GM18873 (cell line): ENCODE measurements at regions not wholly inside any gene's neighbourhood (a gene's known extent, or its start where the extent isn't known, plus 50 kb on each side); places are given as distances from the start of the nearest gene placed in this dataset.

Experiments
- ATAC-seq: cut with Tn5 transposase; IDR thresholded peaks from one replicate; pipeline ENCODE4 v1.9.1; 2021; ENCODE audit warnings: mild to moderate bottlenecking, moderate library complexity, moderate number of reproducible peaks; ENCODE audit not compliant: unreplicated experiment, low FRiP score

DNA sequence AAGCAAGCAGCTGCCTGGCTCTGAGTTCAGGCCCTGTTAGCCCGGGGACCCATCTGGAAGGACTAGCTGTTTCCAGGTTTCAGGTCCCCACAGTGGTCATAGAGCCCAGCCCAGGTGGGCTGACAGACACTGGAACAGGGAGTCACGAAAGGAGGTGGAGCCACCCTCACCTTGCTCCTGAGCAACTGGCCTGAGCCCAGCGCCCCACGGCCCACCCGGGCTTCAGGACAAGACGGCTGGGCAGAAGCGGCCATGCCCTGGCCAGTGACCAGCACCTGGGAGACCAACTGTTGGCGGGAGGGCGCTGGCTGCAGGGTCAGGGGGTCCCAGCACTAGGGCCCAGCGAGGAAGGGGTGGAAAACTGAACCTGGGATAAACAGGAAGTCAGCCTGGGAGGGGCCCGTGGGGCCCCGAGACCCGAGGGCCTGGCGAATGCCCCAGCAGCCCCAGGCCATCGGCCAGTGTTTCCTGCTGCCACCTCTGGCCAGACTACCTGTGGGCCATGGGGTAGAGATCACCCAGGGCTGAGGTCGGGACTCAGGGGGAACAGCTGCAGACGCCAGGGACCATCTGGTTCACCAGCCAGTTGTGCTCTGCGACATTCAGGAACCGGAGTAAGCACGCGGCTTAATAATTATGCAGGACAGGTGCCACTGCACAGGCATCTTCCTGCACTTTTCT lies 282.1 kb upstream of the PPP2R2D start:
- no peak for ATAC-seq

DNA sequence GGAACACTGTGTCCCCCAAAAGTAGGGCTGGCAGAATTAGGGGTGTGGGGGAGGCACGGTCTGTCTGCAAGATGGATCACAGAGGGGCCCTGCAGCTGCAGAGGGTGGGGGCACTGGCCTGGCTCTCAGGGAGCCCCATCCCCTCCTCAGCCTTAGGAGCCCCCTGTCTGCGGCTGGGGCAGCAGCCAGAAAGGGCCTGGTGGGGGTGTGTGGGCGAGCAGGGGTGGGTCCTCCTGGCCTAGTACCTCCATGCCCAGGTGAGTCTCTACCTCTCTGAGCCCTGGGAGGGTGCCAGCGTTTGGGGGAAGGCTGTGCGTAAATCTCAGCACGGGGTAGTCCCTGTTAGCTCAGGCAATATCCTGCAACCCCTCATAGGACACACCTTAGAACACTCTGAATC lies 280.5 kb upstream of the PPP2R2D start:
- ATAC-seq = no peak

DNA sequence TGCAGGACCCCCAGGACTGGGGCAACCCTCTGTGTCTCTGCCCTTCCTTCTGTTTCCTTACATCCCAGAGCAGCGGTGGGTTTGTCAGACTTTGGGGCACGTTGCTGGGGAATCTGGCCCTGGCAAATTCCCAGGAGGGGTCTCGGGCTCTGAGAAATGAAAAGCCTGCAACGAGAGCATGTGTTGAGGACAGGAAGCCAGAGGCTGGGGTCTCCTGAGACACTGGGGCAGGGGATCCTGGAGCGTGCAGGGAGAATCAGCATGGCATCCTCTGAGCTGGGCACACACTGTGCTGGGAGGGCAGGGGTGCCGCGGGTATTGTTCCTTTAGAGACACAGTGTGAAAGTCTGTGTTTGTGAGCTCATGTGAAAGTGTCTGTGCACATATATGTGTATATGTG lies 279.9 kb upstream of the PPP2R2D start:
- no peak for ATAC-seq

DNA sequence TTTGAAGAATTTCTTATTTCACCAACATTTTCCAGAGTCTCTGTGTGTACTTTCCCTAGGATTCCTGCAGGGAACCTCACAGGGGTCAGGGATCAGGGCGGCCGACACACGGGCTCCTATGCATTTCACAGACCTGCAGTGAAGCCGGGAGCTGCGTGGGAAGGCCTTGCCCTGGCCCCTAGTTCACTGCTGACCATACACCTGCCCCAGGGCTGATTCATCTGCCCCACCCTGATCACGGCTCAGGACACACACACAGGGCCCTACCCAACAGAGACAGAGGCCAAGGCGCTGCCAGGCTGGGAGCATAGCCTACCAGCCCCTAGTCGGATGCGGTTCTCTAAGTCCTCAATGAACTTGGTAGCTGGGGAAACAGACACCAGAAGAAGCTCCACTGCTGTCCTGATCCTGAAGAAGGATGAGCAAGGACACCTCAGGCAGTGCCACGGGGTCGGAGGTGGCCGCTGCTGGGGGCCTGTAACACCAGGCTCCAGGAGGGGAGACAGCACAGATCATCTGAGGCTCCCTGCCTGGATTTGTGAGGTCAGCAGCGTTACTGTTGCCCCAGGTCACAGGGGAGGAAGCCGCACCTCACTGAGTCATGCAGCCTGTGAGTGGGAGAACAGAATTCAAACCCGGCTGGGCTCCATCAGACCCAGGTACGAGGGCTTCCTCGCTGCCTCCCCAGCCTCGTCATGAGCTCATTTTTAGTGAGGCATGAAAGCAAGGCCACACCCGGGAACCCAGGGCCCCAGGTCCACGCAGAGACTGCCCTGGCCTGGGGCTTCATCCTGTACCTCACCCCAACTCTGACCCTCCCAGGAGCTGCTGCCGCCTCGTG lies 278.8 kb upstream of the PPP2R2D start:
- ATAC-seq = no peak

DNA sequence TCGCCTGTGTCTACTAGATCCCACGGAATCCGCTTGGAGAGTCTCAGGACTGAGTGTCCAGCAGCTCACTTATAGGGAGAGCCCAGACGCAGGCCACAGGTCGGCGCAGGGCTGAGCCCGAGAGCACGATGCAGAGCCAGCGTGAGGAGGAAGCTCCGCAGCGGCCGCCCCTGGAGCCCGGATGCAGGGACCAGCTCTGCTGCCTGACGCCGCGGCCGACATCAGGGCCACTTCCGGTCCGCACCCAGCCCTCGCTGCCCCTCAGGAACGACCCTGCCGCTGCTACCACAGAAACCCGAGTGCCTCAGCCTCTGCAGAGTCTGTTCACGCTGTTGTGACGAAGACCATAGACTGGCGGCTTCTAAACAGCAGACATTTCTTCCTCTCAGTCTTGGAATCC lies 275.8 kb upstream of the PPP2R2D start:
- ATAC-seq = no peak

DNA sequence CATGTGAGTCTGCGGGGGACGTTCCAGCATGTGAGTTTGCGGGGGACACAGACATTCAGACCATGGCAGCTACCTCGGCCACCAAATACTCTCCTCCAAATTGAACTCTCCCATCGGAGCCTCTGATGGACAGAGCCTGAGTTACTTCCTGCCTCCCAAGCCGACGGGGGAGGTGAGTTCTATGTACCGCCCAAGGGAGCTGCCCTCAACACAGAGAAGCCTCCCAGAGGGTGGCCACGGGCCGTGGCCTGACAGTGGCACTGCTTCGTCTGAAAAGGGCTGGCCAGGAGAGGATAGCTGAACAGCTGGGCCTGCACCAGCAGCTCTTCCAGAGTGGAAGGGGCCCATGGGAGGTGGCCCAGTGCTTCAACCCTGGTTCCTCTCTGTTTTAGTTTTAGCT lies 274.5 kb upstream of the PPP2R2D start:
- ATAC-seq = no peak

DNA sequence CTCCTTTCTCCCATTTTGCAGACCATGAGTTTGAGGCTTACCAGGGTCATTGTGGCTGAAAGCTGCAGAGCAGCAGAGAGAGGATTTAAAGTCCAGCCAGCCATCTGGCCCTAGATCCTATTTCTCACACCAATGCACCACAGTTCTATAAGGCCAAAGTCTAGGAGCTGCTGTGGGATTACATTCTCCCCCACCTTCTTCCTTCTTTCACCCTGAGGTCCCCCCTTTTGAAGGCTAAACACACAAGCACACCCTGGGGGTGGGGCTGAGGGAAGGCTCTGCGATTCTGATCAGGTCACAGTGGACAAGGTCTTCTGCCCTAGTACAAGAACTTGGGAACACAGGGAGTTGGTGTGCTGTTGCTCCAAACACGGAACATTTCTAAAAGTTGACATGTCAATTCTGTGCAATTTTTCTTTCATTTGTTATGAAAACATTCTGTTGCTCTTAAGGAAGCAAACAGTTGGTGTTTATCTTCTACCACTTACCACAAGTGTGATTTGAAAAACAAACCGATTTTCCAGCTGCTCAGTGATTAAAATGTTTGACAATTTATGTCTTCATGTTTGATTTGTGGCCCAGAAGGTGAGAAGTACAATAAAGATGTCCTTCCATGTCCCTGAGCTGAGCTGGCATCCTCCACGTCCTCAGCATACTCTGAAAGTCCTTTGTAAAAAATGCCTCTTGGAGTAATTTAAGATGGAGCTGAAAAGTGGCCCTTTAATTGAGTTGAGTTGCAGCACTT lies 271.6 kb upstream of the PPP2R2D start:
- ATAC-seq = no peak

DNA sequence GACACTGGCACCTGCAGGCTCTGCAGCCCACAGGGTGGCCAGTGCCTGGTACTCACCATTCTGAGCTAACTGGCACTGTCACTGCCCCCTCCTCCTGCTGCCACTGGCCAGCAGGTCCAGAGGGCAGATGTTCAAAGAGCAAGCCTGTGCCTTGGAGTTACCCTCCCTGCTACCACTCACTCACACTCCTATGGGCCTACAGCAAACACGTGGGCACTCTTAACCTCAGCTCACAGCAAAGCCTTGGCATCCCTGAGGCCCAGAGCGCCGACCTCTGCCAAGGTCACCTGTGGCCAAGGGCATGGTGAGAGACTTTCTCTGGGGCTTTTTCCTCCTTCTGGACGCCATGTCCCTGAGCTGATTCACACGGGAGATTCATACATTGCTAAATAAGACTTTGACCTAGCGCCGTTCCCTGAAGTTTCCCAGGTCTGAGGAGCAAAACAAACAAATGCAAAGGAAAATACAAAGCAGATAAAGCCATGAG lies 270.0 kb upstream of the PPP2R2D start:
- no peak for ATAC-seq

DNA sequence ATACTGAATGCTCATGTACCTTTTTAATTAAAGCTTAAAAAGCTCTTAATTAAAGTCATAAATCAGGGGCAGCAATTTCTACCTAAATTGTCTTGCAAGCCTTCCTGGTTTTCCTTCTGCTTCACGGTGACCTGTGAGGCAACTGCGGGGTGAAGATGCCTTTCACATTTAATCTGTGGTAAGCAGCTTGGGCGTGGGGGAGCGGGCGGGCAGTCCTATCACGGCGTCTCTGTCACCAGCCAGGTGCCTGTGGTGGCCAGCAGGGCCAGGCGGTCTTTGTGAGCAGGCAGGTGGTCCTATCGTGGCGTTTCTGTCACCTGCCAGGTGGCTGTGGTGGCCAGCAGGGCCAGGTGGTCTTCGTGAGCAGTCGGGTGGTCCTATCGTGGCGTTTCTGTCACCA lies 269.2 kb upstream of the PPP2R2D start:
- ATAC-seq = no peak

DNA sequence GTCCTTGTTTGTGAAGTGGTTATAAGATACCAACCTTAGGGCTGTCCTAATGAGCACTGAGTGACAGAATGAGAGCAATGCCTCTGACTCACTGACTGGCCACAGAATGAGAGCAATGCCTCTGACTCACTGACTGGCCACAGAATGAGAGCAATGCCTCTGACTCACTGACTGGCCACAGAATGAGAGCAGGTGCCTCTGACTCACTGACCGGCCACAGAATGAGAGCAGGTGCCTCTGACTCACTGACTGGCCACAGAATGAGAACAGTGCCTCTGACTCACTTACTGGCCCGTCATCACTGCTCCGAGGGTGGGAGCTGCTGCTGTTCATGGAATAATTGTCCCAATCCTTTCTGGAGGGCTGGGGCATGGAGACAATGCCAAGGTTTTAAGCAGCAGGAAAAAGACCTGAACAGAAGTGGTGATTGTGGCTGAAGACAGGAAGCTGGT lies 265.2 kb upstream of the PPP2R2D start:
- ATAC-seq = no peak

DNA sequence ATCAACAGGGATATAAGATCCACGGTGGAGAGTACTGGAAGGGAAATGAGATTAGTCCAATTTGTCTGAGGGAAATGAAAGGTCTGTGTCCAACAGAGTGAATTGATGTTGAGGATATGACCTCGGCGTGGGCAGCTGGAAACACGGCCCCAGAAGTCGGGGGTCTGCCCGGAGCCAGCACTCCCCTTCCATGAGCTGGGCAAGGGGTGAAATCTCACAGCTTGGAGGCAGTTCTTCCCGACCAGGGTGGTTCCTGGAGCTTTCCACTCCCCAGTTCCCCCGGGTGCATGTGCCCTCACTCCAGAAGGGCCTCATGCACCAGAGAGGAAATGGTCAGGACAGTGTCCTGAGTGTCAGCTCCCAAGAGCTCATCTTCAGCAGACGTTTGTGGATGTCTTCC lies 264.7 kb upstream of the PPP2R2D start:
- no peak for ATAC-seq

DNA sequence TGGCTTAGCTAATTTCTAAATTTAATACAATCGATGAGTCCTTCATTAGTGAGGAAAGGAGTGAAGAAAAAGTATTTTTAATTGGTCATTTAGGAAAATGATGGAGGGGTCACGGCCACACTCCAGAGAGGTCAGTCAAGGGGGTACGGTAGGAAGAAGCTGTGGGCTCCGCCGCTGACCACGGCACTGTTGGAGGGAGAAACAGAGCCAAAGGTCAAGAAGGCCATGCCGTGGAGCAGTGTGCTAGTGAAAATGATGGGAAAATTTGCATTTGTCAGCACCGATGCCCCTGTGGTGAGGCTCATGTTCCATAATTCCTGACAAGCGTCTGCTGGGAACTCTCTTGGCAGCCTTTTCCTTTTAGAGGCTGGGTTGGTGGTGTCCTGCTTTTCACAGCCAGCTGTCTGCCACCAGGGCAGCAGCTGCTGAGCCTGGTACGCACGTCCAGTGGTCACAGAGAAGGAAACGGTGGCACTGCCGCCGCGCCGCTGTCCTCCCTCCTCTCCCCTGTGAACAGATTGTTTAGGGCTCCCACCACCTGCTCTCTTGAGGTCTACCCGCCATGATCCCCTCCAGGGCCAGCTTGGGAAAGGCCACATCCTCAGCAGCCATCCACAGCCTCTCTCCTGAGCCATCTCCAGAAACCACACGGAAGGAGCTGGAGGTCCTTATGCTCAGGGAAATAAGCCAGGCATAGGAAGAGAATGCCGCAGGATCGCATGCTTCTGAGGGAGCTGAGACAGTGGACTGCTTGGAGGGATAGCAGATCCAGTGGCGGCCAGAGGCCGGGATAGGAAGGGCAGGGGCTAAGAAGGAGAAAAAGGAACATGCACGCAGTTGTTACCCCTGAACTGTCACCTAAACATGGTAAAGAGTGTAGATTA lies 263.7 kb upstream of the PPP2R2D start:
- no peak for ATAC-seq

DNA sequence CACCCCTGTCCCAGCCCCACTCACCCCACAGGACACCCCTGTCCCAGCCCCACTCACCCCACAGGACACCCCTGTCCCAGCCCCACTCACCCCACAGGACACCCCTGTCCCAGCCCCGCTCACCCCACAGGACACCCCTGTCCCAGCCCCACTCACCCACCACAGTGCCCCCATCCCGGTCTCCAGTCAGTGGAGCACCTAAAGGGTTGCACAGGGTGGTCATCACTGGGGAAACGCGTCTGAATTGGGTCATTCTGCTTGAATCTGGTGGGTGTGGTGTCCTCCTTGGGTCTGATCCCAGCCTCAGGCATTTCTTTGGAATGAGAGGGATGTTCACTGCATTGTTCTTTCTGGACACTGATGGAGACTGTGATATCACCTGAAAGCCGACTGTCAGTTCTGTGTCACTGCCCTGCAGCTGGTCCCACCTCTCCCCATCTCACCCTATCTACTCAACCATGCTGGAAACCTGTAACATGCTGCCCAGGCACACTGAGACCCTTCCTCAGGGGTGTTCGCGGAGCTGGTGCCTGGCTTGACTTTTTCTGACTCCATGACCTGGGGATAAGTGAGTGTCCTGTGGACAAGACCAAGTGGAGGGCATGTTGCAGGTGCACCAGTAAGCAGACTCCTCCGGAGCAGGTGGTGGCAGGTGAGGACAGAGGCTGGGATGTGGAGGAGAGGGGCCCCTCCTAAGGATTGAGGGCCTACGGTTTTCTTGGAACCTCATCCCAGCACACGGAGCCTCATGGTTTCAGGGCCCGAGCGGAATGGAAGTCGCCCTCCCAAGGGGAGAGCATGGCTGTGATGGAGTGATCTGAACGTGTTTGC lies 262.5 kb upstream of the PPP2R2D start:
- no peak for ATAC-seq

DNA sequence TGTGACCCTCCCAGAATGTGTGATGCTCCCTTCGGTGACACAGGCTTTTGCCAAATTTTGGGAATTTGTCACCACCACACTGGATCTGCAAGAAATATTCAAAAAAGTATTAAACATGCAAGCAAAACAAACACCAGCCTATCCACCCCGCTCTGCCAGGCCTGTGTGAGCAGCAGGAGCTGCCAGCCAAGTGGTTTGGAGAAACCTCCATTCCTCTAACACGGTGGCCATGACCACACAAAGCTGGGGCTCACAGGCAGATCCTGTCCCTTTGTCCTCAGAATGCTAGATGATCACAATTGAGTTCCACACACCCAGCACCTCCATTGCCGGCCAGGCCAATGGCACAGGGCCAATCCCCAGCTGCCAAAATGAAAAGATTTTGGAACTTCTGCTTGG lies 261.9 kb upstream of the PPP2R2D start:
- ATAC-seq = no peak

DNA sequence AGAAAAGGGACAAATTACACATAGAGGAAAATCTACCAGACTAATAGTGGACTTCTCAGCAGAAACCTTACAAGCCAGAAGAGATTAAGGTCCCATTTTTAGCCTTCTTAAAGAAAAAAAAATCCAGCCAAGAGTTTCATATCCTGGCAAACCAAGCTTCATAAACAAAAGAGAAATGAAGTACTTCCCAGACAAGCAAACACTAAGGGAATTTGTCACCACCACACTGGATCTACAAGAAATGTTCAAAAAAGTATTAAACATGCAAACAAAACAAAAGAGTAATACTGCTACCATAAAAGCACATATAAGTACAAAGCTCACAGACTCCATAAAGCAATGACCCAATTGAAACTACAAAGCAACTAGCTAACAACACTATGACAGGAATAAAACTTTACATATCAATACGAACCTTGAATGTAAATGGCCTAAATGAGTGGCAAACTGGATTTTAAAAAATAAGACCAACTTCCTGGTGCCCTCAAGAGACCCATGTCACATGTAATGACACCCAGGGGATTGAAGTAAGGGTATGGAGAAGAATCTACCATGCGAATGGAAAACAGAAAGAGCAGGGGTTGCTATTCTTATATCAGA lies 260.7 kb upstream of the PPP2R2D start:
- no peak for ATAC-seq

DNA sequence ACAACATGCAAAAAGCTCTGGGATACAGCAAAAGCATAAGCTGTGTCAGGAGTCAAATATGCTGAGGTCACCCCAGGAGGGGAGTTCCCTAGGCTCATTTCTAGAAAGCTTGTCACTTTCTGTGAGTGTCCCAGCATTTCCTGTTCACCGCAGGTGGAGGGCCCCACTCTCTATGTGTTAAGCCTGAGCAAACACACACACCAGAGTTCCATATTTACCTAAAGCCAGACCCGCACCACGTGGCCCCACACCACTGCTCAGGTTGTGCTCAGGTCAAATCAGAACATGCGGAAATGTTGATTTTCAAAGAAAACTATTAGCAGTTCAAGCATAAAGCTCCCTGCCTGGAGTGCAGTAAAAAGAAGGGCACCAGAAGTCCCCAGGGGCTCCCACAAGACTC lies 259.6 kb upstream of the PPP2R2D start:
- ATAC-seq = peak; percentile 98

DNA sequence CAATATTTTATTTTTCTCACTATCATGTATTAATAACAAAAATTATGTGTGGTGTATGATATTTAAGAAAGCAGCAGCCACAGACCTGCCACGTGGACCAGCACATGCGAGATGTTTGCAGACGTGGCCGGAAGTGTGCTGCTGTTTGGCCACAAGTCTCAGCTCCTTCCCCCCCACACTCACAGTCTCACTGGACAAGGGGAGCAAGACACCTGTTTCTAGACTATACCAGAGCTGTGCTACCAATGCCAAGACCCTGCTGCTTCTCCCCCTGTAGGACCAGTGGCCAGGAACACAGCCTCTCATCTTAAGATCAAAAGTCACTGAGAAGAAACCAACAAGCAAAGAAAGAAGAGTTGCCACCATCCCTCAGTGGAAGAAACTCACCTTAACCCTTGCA lies 258.9 kb upstream of the PPP2R2D start:
- ATAC-seq = no peak

DNA sequence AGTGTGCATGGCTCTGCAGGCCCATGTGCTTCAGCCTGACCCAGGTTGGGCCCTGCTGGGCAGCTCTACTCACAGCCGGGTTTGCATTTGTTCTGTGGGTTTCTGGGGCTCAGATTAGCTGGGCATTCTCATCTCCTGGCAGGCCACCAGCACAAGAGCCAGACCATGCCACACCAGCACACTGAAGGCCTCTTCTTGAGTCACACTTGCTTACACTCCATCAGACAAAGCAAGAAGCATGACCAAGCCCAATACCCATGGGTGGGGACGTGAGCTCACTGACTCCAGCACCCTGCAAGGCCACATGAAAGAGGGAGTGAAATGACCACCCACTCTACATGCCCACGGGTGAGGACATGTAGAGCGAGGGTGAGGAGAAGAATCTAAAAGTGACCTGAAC lies 257.8 kb upstream of the PPP2R2D start:
- no peak for ATAC-seq

DNA sequence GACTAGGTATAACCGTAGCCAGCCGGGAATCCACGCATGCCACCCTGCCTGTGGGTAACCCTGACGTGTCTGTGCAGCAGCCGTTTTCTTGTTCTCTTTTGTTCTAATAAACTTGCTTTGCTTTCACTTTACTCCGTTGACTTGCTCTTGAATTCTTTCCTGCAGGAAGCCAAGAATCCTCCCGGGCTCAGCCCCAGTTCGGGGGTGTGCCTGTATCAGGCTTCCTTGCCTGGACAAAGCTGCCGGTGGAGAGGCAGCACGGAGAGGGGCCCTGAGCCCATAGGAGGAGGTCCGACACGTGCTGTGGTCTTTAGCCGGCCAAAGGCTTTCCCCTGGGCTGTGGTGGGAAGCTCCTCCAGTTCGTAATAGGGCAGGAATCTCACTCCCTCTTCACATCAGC lies 256.5 kb upstream of the PPP2R2D start:
- ATAC-seq = no peak
